ENCODE measurements at regions not wholly inside any gene's neighbourhood (a gene's known extent, or its start where the extent isn't known, plus 50 kb on each side); places are given as distances from the start of the nearest gene placed in this dataset.

- H3K79me1 ChIP-seq (ENCODE audit: low read depth in 1 of 2, low read length in 2 of 2), result no peaks in the 10 kb centered on the region
- CTCF ChIA-PET, result no interaction called here
- no peak overlapping the region for H2BK5ac ChIP-seq (ENCODE audit: low read depth, low read length, poor library complexity, severe bottlenecking)
- no peak overlapping the region for H2BK20ac ChIP-seq (ENCODE audit: low read depth, low read length)
- intact Hi-C loops (cut with micrococcal nuclease) (no loop called here), in situ Hi-C loops (cut with MboI; ENCODE audit: low sequenced_read_pairs) (no loop called here), dilution Hi-C loops (cut with HindIII; ENCODE audit: low sequenced_read_pairs, unreplicated experiment) (no loop called here)
- no peaks in the 10 kb centered on the region for H3K4me1 ChIP-seq (ENCODE audit: control insufficient read depth, insufficient read depth, low read length)
- H3K9me3 ChIP-seq (ENCODE audit: control insufficient read depth, insufficient read depth, low read length), result peaks cover 3% of the 10 kb centered on the region; the same call in 1 of the 2 replicates
- no peak overlapping the region for H2AFZ ChIP-seq (replicated peaks; ENCODE audit: low read length, poor library complexity)
- H3K23ac ChIP-seq (ENCODE audit: low read depth, low read length), result no peak overlapping the region
- no peaks in the 10 kb centered on the region for H3K9me1 ChIP-seq (ENCODE audit: insufficient read depth, low read length)
- POLR2A ChIA-PET (ENCODE audit: unreplicated experiment), result no interaction called here
- DNase-seq (no peak), ATAC-seq (ENCODE audit: low read depth) (no peak)
- no peak overlapping the region for H3K14ac ChIP-seq (replicated peaks; ENCODE audit: low read depth, low read length)
- H4K5ac ChIP-seq (ENCODE audit: low read depth, low read length), result no peak overlapping the region
- H3K4me3 ChIP-seq (ENCODE audit: insufficient read depth, low read depth, low read length), result no peak overlapping the region
- H4K20me1 ChIP-seq (ENCODE audit: insufficient read depth, low read length), result no peaks in the 10 kb centered on the region
- TF ChIP-seq POLR2A (IDR thresholded peaks at IDR 0.05; ENCODE audit: low read depth, low read length), result no peak
- TF ChIP-seq FOS (IDR thresholded peaks at IDR 0.05; ENCODE audit: low read depth, low read length), result no peak
- no peak for TF ChIP-seq SMC3 (IDR thresholded peaks at IDR 0.05; ENCODE audit: low read depth, low read length)
- TF ChIP-seq ELK1 (IDR thresholded peaks at IDR 0.05; ENCODE audit: borderline replicate concordance, low read depth, low read length), result no peak
- no peak for TF ChIP-seq CEBPB (IDR thresholded peaks at IDR 0.05; ENCODE audit: low read depth, low read length)
- no peak for TF ChIP-seq MXI1 (IDR thresholded peaks at IDR 0.05; ENCODE audit: borderline replicate concordance, low read depth, low read length)
- no peak overlapping the region for H2BK15ac ChIP-seq (ENCODE audit: low read depth, low read length)
- no TSS peak for BruUV-seq (replicated peaks)
- no peak overlapping the region for H3K9ac ChIP-seq (ENCODE audit: low read depth, low read length)
- H4K8ac ChIP-seq (ENCODE audit: low read depth in 2 of 2, low read length in 2 of 2), result no peak overlapping the region
- WGBS, 2 experiments (ENCODE audit: extremely low coverage in 2 of 2, insufficient read length in 1 of 2), result no CpG with 5 or more reads among the region's 9 CpGs
- no peak overlapping the region for H3K56ac ChIP-seq (ENCODE audit: extremely low read depth, insufficient read depth, low read length)
- H2AK9ac ChIP-seq (replicated peaks; ENCODE audit: low read depth, low read length, poor library complexity), result no peak overlapping the region
- H3K27me3 ChIP-seq (ENCODE audit: control insufficient read depth, insufficient read depth, low read length), result no peaks in the 10 kb centered on the region
- H4K91ac ChIP-seq (ENCODE audit: insufficient read depth, low read depth, low read length), result no peak overlapping the region
- H3K36me3 ChIP-seq (ENCODE audit: control insufficient read depth, insufficient read depth, low read length), result no peaks in the 10 kb centered on the region
- no peak overlapping the region for H3K18ac ChIP-seq (ENCODE audit: low read depth, low read length)
- H3K27ac ChIP-seq (ENCODE audit: insufficient read depth, low read length), result no peak overlapping the region
- H2AK5ac ChIP-seq (ENCODE audit: low read depth, low read length), result no peak overlapping the region
- H3K4ac ChIP-seq (ENCODE audit: low read depth, low read length), result no peak overlapping the region
- H3K4me2 ChIP-seq (ENCODE audit: low read depth, low read length), result no peak overlapping the region
- no peak overlapping the region for H2BK120ac ChIP-seq (ENCODE audit: low read depth, low read length)
Measured at GRCh38 chr22:47277531-47277930, 515.1 kb downstream of the TBC1D22A start.

Measured in IMR-90 (cell line).